Islet precursor cell (in vitro differentiated cells): ENCODE measurements at regions not wholly inside any gene's neighbourhood (a gene's known extent, or its start where the extent isn't known, plus 50 kb on each side); places are given as distances from the start of the nearest gene placed in this dataset.
"Not testable (repeated sequence)": the region's sequence is repeated elsewhere in the genome, so short reads cannot be mapped to it uniquely, and the experiment has no call there.

Experiments used
- DNase-seq: peaks from one replicate; pipeline ENCODE4 v3.0.0-alpha.2; 2018

GRCh38 chr1:204782118-204782700 lies 88.5 kb upstream of the NFASC start:
- DNase-seq: no peak

- DNase-seq: not testable (repeated sequence)
These were observed 85.6 kb upstream of the NFASC start for GRCh38 chr1:204785023-204785422.

- peak; percentile 1 for DNase-seq
These were observed 82.2 kb upstream of the NFASC start for GRCh38 chr1:204788470-204788869.

DNA sequence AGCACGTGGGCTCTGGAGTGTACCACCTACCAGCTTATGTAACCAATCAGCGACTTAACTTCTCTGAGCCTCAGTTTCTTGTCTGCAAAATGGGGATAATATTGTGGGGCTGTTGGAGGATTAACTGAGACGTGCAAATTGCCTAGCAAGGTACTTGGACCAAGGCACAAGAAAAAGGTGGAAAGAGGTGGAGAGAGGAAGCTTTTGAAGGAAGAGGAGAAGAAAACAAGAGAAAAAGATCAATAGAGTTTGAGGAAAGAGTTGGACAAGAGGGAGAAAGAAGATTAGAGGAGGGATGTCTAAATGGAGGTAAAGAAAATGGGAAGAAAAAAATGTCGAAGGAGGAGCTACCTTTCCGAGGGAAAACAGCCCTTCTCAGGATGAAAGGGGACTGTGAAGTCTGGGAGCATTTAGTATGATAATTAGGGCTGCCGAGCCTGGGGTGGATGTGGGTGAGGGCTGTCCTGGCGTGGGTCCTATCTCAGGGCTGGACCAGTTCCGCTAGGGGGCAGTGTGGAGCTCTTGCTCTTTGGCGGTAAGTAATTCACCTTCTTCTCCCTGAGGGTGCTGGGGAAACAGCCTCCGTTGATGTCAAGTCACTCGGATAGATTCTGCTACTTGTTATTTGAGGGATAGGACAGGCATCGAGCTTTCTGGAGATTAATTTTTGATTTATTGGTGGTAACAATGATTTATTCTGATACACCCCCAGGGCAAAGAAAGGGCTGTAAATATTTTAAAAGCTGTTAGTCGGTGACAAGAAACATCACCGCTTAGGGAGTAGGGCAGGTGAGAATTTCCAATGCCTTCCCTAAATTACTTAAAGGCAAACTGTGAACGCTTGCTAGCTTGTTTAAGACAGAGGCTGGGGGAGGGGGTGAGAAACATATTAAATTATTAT lies 79.0 kb upstream of the NFASC start:
- peak; percentile 86 for DNase-seq

- DNase-seq: peak; percentile 33
These were observed 78.3 kb upstream of the NFASC start for GRCh38 chr1:204792354-204792692.

DNA sequence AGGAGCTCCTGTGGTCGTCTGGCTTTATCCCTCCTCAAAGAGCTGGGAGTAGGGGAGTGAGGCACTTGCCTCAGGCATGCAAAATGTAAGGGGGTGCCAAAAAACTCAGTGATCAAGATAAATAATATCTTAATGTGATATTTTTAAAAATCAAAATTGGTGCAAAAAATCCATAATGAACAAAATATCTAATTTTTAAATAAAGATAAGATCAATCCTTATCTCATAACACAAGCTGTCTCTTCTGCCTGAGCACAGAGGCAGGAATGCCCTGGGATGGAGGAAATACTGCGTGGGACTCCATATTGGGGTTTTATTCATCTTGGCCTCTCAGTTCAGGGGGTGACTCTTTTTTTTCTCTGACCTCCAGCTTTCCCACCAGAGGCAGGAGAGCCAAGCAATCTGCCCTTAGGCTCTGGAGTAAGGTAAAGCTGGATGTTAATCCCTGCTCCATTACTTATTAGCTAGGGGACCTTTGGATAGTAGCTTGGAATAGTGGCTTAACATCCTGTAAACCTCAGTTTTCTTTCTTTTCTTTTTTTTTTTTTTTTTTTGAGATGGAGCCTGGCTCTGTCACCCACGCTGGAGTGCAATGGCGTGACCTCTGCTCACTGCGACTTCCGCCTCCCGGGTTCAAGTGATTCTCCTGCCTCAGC lies 77.3 kb upstream of the NFASC start:
- peak; percentile 18 for DNase-seq

DNA sequence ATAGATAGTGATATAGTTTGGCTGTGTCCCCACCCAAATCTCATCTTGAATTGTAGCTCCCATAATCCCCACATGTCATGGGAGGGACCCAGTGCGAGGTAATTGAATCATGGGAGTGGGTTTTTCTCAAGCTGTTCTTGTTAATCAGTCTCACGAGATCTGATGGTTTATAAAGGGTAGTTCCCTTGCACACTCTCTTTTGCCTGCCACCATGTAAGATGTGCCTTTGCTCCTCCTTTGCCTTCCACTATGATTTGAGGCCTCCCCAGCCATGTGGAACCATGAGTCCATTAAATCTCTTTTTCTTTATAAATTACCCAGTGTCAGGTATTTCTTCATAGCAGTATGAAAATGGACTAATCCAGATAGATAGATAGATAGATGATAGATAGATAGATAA lies 73.8 kb upstream of the NFASC start:
- DNase-seq: not testable (repeated sequence)

- peak; percentile 4 for DNase-seq
These were observed 73.3 kb upstream of the NFASC start for GRCh38 chr1:204797401-204797800.

DNA sequence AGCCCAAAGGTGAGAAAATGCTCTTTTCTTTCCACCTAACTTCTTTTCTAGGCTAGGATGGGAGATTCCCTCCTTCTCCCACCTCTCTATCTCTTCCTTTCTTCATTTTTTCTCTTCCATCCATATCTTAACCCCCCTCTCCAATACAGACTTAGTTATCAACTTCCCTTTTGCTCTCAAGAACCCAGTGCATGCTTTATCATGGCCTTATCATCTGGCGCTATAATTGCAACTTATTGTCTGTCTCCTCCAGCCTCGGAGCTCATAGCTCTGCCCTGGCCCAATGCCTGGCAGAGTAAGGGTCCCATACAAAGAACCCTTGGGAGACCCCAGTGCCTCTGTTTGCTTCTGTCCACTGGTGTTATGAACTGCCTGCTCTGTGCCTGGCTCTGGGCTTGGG lies 71.0 kb upstream of the NFASC start:
- peak; percentile 36 for DNase-seq

GRCh38 chr1:204801211-204801610 lies 69.5 kb upstream of the NFASC start:
- DNase-seq: no peak

GRCh38 chr1:204802401-204803175 lies 68.1 kb upstream of the NFASC start:
- DNase-seq: peak; percentile 34

- DNase-seq: no peak
These were observed 67.1 kb upstream of the NFASC start for GRCh38 chr1:204803607-204804006.

GRCh38 chr1:204806943-204807687 lies 63.5 kb upstream of the NFASC start:
- DNase-seq: peak; percentile 92

DNA sequence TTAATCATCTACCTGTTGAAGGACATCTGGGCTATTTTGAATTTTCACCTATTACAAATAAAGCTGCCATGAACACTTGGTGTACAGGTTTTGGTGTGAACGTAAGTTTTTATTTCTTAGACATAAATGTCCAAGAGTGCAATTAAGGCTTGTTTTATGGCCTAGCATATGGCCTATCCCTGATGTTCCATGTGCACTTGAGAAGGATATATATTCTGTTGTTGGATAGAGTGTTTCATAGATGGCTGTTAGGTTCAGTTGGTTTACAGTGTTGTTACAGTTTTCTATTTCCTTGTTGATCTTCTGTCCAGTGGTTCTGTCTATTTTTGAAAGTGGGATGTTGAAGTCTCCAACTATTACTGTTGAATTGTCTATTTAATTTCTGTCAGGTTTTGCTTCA lies 61.2 kb upstream of the NFASC start:
- DNase-seq: no peak

DNA sequence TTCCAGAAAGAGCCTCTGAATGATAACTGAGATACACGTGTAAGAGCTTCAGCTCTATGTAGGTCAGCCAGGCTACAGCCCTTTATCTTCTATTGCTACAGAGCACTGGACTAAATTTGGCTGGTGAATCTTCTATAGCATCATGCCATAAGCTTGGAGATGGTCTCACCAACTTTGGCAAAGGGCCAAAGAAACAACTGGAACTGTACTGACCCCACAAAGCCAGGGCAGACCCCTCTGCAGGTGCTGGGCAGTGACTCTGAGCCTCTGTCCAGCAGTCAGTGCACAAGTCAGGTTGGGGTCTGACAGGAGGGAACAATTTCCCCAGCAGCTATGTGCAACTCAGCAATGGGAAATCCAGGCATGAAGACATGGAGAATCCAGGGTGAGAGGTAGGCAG lies 57.8 kb upstream of the NFASC start:
- peak; percentile 48 for DNase-seq

DNA sequence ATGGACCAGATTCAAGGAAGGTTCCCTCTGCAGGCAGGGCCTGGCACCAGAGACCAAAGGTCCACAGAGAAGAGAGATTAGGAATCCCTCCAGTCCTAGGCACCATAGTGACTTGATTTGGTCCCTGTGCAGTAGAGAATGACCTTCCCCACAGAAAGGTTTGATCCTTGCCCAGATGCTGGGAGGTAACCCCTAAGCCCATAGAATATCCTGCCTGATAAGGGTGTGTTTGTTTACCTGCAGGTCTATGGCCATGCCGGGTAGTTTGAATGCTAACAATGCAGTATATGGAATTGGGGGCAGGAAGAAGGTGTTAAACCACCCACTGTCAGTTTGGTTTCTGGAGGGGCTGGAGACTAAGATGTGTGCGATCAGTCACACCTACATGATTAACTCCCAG lies 57.1 kb upstream of the NFASC start:
- peak; percentile 28 for DNase-seq

DNA sequence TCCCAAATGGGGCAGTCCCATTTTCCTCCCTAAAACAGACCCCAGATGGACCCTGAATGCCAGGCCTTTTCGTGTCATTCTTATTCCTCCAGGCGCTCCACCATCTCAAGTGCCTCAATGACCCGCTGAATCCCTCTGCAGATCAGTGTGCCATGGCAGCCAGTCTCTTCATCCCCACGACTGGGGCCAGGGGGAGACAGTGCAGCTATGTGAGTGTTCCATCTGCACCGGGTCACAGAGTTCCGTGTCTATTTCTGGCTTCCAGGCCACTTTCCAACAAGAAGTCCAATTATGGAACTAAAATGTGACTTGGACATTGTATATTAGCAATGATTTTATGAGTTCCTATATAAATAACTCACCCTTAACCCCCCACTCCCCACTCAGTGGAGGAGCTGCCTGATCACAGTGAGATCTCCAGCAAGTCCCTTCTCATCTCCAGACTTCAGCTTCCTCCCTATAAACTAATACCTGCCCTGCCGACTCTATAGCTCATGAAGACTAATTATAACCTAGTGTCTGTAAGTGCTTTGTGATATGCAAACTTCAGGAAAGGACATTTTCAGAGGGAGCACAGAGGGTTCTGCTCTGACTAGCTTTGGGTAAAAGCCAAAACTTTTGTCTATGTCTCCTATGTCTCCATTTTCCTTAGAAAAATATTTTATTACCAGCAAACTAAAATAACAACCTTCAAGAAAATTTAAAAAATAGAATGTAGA lies 56.3 kb upstream of the NFASC start:
- DNase-seq: peak; percentile 37

- DNase-seq: no peak
These were observed 53.3 kb upstream of the NFASC start for GRCh38 chr1:204817341-204817740.

GRCh38 chr1:204818998-204819397 lies 51.7 kb upstream of the NFASC start:
- DNase-seq: no peak

DNA sequence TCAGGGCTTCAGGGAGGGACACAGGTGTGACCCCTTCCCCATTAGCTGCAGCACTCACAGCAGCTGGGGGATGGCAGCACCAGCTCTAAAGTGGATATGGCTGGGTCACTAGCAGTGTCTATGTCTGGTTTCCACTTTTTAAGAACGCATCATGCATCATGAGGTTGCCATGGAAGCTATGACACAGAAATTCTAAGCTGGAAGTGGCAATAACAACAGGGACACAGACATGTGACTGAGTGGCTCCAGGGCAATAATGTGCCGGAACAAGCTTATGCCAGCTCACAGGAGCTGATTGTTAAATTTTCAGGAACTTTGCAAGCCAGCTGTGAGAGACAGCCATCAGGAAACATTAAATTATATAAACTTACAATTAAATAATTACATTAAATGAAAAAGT lies 51.2 kb upstream of the NFASC start:
- no peak for DNase-seq
